Putamen (tissue), 1 donor: ENCODE measurements at regions not wholly inside any gene's neighbourhood (a gene's known extent, or its start where the extent isn't known, plus 50 kb on each side); places are given as distances from the start of the nearest gene placed in this dataset.
"Not testable (repeated sequence)": the region's sequence is repeated elsewhere in the genome, so short reads cannot be mapped to it uniquely, and the experiment has no call there.

Experiments used
- DNase-seq: peaks from one replicate; pipeline ENCODE4 v3.0.0-alpha.2; 2016; ENCODE audit warnings: low spot score

GRCh38 chr6:81105998-81106397 lies 646.5 kb downstream of the TENT5A start:
- DNase-seq: no peak

- no peak for DNase-seq
Measured at GRCh38 chr6:81098109-81098814, 654.2 kb downstream of the TENT5A start.

GRCh38 chr6:81096464-81096863 lies 656.0 kb downstream of the TENT5A start:
- DNase-seq: not testable (repeated sequence)

- no peak for DNase-seq
Measured at GRCh38 chr6:81093051-81093450, 659.4 kb downstream of the TENT5A start.

- no peak for DNase-seq
Measured at GRCh38 chr6:81088145-81088544, 664.3 kb downstream of the TENT5A start.

GRCh38 chr6:81086991-81087390 lies 665.5 kb downstream of the TENT5A start:
- no peak for DNase-seq

GRCh38 chr6:81085431-81085790 lies 667.1 kb downstream of the TENT5A start:
- no peak for DNase-seq

GRCh38 chr6:81084776-81085430 lies 667.6 kb downstream of the TENT5A start:
- DNase-seq: no peak

- DNase-seq: no peak
Measured at GRCh38 chr6:81075974-81076373, 676.5 kb downstream of the TENT5A start.

- no peak for DNase-seq
Measured at GRCh38 chr6:81073318-81073717, 679.2 kb downstream of the TENT5A start.

GRCh38 chr6:81071121-81071520 lies 681.4 kb downstream of the TENT5A start:
- DNase-seq: no peak

- DNase-seq: no peak
Measured at GRCh38 chr6:81067057-81067456, 685.4 kb downstream of the TENT5A start.

- DNase-seq: no peak
Measured at GRCh38 chr6:81063891-81064290, 688.6 kb downstream of the TENT5A start.

- DNase-seq: no peak
Measured at GRCh38 chr6:81054036-81054435, 698.4 kb downstream of the TENT5A start.

- no peak for DNase-seq
Measured at GRCh38 chr6:81051952-81052351, 700.5 kb downstream of the TENT5A start.

GRCh38 chr6:81049425-81050042 lies 702.9 kb downstream of the TENT5A start:
- DNase-seq: no peak

- no peak for DNase-seq
Measured at GRCh38 chr6:81031416-81031815, 721.1 kb downstream of the TENT5A start.

GRCh38 chr6:81026041-81026553 lies 726.4 kb downstream of the TENT5A start:
- no peak for DNase-seq

- no peak for DNase-seq
Measured at GRCh38 chr6:81023709-81024108, 728.8 kb downstream of the TENT5A start.

GRCh38 chr6:81023007-81023582 lies 729.4 kb downstream of the TENT5A start:
- DNase-seq: no peak

- not testable (repeated sequence) for DNase-seq
Measured at GRCh38 chr6:81017586-81017985, 734.9 kb downstream of the TENT5A start.

- no peak for DNase-seq
Measured at GRCh38 chr6:81003894-81004293, 748.6 kb downstream of the TENT5A start.

- DNase-seq: no peak
Measured at GRCh38 chr6:81003156-81003555, 749.3 kb downstream of the TENT5A start.
